GM23248 (cell line): ENCODE measurements at regions not wholly inside any gene's neighbourhood (a gene's known extent, or its start where the extent isn't known, plus 50 kb on each side); places are given as distances from the start of the nearest gene placed in this dataset.

Source experiments
- EZH2 ChIP-seq: fragments of 200-600 bp; sonication (generic); IDR thresholded peaks from 2 replicates; pipeline ENCODE4 v1.6.1; 2018; ENCODE audit warnings: antibody characterized with exemption, mild to moderate bottlenecking; ENCODE audit not compliant: insufficient read depth, poor library complexity, severe bottlenecking
- EZH2phosphoT487 ChIP-seq: fragments of 200-600 bp; sonication (generic); IDR thresholded peaks from 2 replicates; pipeline ENCODE4 v1.6.1; 2018; ENCODE audit warnings: antibody characterized with exemption, moderate library complexity, mild to moderate bottlenecking, low read depth; ENCODE audit not compliant: insufficient read depth

GRCh38 chr14:53295372-53295771, 142.2 kb upstream of the DDHD1 start:
- no peak for TF ChIP-seq EZH2
- no peak for TF ChIP-seq EZH2phosphoT487
